T1000 (cell line): ENCODE measurements at regions not wholly inside any gene's neighbourhood (a gene's known extent, or its start where the extent isn't known, plus 50 kb on each side); places are given as distances from the start of the nearest gene placed in this dataset.

Source experiments
- DNase-seq: peaks from one replicate; lab custom pipeline; 2025; ENCODE audit warnings: mixed read lengths; lab: John Stamatoyannopoulos, UW

GRCh38 chr14:58783792-58784511, 146.2 kb downstream of the DACT1 start:
- DNase-seq, result no peak

DNA sequence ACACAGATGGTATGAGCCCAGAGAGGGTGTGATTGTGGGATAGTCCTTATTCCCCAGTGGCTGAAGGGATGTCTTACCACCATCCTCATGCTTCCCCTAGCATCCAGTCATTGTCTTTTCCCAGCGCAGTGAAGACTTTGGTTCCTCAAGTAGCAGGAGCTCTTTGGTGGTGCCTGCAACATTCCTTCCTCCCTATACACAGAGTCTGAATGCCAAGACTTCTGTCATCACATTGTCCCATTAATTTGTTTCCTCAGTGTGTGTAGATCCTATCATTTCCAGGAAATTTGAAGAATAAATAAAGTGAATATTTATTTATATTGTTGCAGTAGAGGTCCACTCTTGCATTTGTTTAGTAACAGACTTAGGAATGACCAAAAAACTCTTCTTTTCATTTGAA, 147.2 kb downstream of the DACT1 start:
- DNase-seq, result no peak

DNA sequence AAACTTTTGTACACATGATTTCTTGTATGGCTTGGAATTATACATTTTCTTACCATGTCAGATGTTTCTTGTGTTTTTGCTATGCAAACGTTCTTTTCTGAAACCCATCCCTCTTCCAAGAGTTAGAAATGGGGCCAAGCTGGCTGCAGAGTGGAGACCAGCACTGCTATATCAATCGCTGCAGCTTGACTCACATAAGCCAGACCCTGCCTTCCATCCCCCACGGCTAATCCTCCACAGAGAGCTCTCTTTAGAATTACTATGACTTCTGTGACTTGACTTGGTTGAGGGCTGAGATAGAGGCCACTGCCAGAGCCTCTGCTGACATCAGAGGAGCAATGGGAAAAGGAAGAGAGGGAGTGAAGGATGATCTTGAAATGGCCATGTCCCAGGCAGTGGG, 147.9 kb downstream of the DACT1 start:
- no peak for DNase-seq

DNA sequence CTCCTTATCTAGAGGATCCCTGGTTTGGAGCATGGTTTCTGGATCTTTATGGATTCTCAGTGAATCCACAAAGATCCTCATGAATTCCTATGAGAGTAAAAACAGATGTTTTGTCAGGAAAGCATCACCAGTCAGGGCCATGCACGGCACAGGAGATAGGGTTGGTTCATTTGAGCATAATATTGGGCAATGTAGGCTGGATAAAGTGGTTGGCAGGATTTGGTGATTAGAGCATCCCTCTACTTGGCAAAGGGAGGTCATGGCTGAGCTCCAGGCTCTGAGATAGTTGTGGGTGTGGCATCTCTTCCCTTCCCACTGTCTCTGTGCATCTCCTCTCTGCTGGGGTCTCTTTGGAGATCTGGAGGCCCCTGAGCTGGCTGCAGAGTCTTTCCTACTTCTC, 149.8 kb downstream of the DACT1 start:
- no peak for DNase-seq

DNA sequence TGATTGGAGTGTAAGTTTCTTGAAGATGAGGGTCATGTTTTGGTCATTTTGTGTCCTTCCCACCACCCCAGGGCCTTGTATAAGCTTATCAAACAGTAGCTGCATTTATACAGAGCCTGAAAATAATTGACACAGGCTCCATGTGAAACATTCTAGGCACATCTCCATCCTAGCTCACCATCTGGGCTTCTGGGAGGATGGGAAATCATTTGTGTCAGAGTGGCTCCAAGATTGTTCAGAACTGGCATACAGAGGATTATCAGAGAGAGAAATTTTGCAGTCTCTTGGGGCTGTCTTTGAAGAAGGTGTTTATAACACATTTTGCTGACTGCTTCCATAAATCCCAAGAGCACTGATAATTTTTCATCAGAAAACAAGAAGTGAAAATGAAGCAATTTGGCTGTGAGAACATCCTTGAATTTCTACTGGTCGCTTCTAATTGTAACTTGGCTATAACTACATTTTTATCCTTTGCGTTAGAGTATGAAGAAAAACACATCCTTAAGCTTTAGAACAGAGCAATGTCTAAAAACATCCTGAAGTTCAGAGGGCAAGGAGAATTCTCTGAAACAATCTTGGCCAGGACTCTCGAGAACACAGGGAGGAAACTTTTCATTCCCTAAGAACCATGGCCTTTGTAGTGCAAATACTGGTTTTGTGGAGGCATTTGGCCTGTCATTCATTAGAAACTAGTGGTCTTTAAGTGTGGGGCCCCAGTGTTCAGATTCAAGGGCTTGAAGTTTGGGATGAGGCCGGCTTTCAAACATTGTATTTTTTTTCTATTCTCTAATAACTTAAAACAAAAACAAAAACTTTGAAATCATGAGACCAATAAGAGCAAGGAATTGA, 151.1 kb downstream of the DACT1 start:
- DNase-seq, result no peak

DNA sequence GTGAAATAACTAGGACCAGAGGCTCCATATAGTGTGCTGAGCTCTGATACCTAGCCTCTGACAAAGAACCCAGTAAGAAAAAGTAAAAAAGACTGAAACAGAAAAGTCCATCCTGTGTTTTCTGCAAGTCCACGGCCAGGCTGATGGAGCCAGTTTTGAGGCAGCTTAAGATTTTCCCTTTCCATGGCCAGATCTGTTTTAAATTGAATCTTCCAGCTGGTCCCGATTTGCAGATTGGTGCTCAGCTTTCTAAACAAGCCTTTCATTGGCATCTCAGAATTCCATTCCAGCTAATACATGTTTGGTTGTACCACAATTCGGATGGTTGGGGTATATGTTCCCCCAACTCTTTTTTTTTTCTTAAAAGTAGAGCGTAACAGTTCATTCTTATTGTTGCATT, 152.0 kb downstream of the DACT1 start:
- no peak for DNase-seq

GRCh38 chr14:58792416-58792815, 154.7 kb downstream of the DACT1 start:
- no peak for DNase-seq

- no peak for DNase-seq
Observed at GRCh38 chr14:58793131-58793740, 155.5 kb downstream of the DACT1 start.

DNA sequence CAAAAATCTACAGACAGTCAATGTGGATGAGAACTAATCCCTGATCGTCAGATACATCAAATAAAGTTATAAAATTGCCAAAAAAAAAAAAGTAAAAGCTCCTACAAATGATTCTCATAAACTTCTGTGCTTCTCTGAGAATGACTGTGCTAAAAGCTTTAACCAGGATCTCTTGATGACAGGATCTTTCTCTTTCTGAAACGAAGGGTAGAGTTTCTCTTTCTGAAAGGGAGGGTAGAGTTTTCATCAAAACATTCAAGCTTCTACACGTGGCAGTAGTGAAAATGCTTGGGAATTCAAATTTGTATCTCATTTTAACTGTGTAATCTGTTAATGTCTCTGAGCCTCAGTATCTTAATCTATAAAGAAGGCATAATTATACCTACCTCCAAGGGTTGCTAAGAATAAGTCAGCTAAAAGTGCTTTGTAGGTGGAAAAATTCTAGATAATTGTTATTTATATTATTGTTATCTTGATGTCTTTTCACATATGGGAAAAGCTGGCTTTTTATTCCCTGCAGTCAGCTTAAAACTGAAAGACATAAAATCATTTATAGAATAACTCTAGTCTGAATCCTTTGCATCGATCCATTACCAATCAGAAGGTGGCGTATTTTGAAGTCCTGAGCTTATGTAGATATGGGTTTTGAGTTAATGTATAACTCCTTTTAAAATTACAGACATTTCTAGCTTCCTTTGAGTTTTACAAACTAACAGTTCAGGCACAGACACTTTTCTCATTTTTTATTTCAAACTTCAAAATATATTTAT, 157.4 kb downstream of the DACT1 start:
- no peak for DNase-seq

GRCh38 chr14:58796242-58797009, 158.7 kb downstream of the DACT1 start:
- DNase-seq, result no peak

DNA sequence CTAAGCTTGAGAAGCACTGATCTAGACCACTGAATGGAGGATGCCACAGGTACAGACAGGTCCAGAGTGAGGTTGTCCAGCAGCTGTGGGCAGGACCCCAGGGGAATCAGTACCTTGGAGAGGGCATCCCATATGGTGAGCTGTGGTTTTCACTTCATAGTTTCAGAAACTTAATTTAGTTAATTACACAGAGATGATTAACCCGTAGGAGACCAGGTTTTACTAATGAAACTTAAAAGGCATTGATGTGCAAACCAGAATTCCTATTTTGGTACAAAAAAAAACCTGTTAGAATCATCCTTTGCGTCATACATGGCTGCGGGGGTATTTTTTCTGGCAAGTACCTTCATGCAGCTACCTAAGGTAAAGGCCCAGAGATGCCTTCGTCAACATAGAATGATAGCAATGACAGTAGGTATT, 159.3 kb downstream of the DACT1 start:
- DNase-seq, result no peak

- DNase-seq, result no peak
Observed at GRCh38 chr14:58798173-58798572, 160.4 kb downstream of the DACT1 start.

GRCh38 chr14:58801086-58801485, 163.3 kb downstream of the DACT1 start:
- DNase-seq, result no peak

DNA sequence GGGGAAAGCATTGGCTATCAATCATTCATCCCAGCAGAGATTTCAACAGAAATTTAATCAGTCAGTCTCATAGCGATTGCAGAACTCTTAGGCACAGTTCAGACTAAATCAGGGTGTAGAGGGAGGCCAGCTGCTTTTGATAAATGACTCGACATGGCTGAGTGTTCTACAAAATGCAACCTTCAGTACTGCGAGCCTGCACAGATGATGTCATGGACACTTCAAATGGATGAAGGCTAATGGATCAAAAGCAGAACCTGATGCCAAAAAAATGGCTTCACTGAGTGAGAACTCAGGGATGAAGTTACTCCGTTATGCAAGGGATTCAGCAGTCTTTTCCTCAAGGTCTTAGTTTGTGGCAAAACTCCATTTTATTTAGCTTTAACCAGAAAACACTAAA, 167.3 kb downstream of the DACT1 start:
- DNase-seq, result no peak

DNA sequence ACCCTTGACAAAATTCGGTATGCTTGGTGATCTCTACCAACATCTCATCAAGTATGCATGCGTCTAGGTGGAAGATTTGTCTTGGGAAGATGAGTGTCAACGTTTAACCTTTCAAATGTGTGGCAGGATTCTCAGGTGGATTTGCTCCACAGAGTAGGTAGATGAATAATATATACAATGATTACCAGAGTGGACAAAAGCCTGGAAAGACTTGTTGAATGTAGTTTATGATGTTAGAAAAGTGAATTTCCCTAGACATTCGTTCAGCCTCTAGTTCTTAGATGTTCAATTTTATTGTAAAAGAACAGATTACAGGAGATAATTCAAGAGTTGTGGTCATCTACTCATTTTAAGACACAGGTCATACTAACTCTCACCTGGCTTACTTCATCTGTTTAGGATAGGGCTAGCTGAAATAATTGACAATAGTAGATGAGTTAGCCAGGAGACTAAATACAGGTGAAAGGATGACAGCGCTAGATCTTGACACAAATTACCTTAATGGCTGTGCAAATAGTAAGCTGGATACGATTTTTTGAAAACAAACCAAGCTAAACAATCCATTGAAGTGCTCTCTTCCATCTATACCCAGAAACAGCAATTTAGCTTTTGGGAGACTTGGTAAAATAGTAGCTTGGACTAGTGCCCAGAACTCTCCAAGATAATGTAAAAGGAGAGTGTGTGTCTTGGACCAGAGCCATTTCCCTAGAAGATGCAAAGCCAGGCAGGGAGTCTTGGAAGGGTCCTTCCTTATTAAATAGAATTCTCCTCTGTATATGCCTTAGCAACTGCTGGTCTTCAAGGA, 168.0 kb downstream of the DACT1 start:
- DNase-seq, result no peak

GRCh38 chr14:58807191-58807590, 169.4 kb downstream of the DACT1 start:
- no peak for DNase-seq

DNA sequence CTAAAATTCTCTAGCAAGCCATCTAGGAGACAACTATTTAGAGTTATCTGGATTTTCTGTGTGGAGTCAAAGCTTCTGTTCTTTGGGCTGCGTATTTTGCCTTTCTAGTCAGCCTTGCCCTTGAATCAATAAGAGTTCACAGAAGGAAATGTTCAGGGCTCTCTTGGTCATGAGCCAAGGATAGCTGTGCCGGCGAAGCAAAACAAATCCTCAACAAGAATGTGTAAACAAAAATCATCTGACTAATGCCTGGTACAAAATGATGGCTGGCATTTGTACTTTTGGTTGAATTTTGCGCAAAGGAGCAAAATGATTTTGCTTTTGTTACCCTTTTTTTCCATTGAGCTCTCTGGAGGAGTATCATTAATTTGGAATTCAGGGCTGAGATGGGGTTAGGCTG, 171.1 kb downstream of the DACT1 start:
- peak; percentile 12 for DNase-seq

DNA sequence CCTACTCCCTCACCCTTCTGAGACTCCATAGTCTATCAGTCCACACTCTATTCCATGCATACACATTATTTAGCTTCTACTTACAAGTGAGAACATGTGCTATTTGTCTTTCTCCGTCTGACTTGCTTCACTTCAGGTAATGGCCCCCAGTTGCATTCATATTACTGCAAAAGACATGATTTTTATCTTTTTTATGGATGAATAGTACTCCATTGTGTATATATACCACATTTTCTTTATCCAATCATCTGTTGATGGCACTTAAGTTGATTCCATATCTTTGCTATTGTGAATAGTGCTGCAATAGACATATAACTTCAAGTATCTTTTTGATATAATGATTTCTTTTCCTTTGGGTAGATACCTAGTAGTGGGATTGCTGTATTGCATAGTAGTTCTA, 171.8 kb downstream of the DACT1 start:
- DNase-seq, result no peak

DNA sequence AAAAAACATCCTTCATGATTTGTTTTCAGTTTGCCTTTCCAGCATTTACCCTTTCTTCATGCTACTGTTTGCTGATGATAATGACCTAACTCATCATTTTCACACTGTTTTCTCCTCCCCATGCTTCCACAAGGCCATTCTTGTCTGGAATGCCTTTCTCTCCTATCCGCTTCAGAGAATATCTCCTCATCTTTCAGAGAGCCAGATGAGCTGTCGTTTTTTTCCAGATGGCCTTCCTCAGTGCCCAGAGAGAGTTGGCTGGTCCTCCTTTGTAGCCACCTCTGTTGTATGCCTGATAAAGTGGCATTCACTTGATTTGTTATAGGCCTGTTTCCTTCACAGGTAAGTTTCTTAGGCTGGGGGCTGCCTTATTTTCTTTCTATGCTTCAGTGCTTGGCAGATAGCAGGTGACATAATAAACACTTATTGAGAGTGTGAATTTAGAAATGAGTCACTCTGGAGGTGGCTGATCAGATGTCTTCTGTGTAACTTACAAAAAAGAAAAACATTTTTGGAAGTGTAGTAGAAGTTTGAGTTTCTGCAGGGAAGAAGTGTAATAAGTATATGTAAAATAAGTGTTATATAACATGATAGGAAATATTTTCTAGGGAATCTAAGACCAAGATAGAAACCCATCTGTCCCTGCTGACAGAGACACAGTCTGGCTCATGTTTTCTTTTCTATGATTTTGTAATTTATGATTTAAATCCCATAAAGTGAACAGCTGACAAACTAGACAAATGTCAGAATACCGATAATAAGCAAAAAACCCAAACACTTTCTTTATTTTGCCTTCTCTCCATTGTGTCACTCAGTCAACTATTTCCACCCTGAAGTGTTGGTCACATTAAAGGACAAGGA, 174.5 kb downstream of the DACT1 start:
- DNase-seq, result no peak

- DNase-seq, result no peak
Observed at GRCh38 chr14:58813745-58814144, 176.0 kb downstream of the DACT1 start.
